CD4-positive, alpha-beta T cell (primary cell): ENCODE measurements at regions not wholly inside any gene's neighbourhood (a gene's known extent, or its start where the extent isn't known, plus 50 kb on each side); places are given as distances from the start of the nearest gene placed in this dataset.

ENCODE experiments used
- ATAC-seq: fragments of 200-7000 bp; cut with Tn5 transposase; one replicate; pipeline ENCODE4 v1.10.0; 2022; ENCODE audit warnings: mild to moderate bottlenecking; ENCODE audit not compliant: poor library complexity
- CTCF ChIA-PET: fragments of 350-600 bp; sonication (Branson Sonifier 250); formaldehyde crosslinking; loops from one replicate; lab custom pipeline; 2021; ENCODE audit warnings: antibody characterized with exemption, inconsistent platforms; lab: Charles Lee
- POLR2A ChIA-PET: fragments of 350-600 bp; sonication (Branson Sonifier 250); formaldehyde crosslinking; loops from one replicate; lab custom pipeline; 2021; ENCODE audit warnings: antibody characterized with exemption, inconsistent platforms; lab: Charles Lee
- DNase-seq, 14 experiments: peaks; one replicate each; pipeline ENCODE4 v3.0.0-alpha.2; 2013 to 2020; ENCODE audit warnings: mixed read lengths in 2 of 14
- H3K27ac ChIP-seq, 2 donors: one replicate each; pipeline versions ENCODE4 v1.5.1 to v1.7.0; 2013; ENCODE audit warnings: low read length in 2 of 2, low read depth in 1 of 2, mild to moderate bottlenecking in 1 of 2
- H3K27me3 ChIP-seq, 2 experiments: 1 replicate in 1 of 2; 2 replicates in 1 of 2; pipeline versions ENCODE4 v1.6.1 to v1.7.0; 2013; ENCODE audit warnings: low read length in 2 of 2, control low read depth in 1 of 2, mild to moderate bottlenecking in 1 of 2, moderate library complexity in 1 of 2; ENCODE audit not compliant: insufficient read depth in 2 of 2, control insufficient read depth in 1 of 2
- H3K36me3 ChIP-seq: one replicate; pipeline ENCODE4 v1.6.1; 2013; ENCODE audit warnings: low read length, control low read depth; ENCODE audit not compliant: insufficient read depth
- H3K4me1 ChIP-seq: one replicate; pipeline ENCODE4 v1.6.1; 2013; ENCODE audit warnings: low read length, control low read depth; ENCODE audit not compliant: insufficient read depth
- H3K4me3 ChIP-seq: one replicate; pipeline ENCODE4 v1.5.1; 2013; ENCODE audit warnings: mild to moderate bottlenecking, low read length, moderate library complexity
- H3K9me3 ChIP-seq, 2 experiments: 1 replicate in 1 of 2; 2 replicates in 1 of 2; pipeline versions ENCODE4 v1.6.1 to v1.7.0; 2013; ENCODE audit warnings: low read length in 2 of 2, mild to moderate bottlenecking in 2 of 2, control low read depth in 1 of 2, moderate library complexity in 1 of 2; ENCODE audit not compliant: control insufficient read depth in 1 of 2, insufficient read depth in 1 of 2
- H3K27ac Mint-ChIP-seq: one replicate; pipeline ENCODE4 v1.8.0; 2020; ENCODE audit warnings: mixed read lengths
- H3K27me3 Mint-ChIP-seq: one replicate; pipeline ENCODE4 v1.8.0; 2021; ENCODE audit warnings: mixed read lengths
- H3K36me3 Mint-ChIP-seq: one replicate; pipeline ENCODE4 v1.8.0; 2021; ENCODE audit warnings: low read depth, mixed read lengths
- H3K4me1 Mint-ChIP-seq: one replicate; pipeline ENCODE4 v1.8.0; 2021; ENCODE audit warnings: low read depth, mixed read lengths
- H3K4me3 Mint-ChIP-seq: one replicate; pipeline ENCODE4 v1.8.0; 2020; ENCODE audit warnings: mild to moderate bottlenecking, mixed read lengths
- H3K9me3 Mint-ChIP-seq: one replicate; pipeline ENCODE4 v1.8.0; 2020; ENCODE audit warnings: mixed read lengths
- intact Hi-C, 2 experiments: fragments of 100-400 bp; cut with DNase I in 1 of 2; cut with micrococcal nuclease in 1 of 2; formaldehyde crosslinking; loops; one replicate each; pipeline versions ENCODE4 v1.15.1 to v1.9.0; 2023 to 2025; cut with DNase I, micrococcal nuclease
- TF ChIP-seq, protein P1 (sequence below): fragments of 200-600 bp; IDR thresholded peaks from one replicate; pipeline ENCODE4 v1.8.0; 2022; ENCODE audit warnings: antibody characterized with exemption, mild to moderate bottlenecking

- ATAC-seq (no peak), DNase-seq (no peak)
- ChIA-PET CTCF (no interaction called here), POLR2A (no interaction called here)
- TF ChIP-seq, protein P1, sequence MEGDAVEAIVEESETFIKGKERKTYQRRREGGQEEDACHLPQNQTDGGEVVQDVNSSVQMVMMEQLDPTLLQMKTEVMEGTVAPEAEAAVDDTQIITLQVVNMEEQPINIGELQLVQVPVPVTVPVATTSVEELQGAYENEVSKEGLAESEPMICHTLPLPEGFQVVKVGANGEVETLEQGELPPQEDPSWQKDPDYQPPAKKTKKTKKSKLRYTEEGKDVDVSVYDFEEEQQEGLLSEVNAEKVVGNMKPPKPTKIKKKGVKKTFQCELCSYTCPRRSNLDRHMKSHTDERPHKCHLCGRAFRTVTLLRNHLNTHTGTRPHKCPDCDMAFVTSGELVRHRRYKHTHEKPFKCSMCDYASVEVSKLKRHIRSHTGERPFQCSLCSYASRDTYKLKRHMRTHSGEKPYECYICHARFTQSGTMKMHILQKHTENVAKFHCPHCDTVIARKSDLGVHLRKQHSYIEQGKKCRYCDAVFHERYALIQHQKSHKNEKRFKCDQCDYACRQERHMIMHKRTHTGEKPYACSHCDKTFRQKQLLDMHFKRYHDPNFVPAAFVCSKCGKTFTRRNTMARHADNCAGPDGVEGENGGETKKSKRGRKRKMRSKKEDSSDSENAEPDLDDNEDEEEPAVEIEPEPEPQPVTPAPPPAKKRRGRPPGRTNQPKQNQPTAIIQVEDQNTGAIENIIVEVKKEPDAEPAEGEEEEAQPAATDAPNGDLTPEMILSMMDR = no peak
- intact Hi-C loops = no loop called here
- no peaks in the 10 kb centered on the region for H3K27me3 ChIP-seq
- peaks cover 5% of the 10 kb centered on the region for H3K27me3 Mint-ChIP-seq
- no peaks in the 10 kb centered on the region for H3K36me3 ChIP-seq
- no peaks in the 10 kb centered on the region for H3K4me1 Mint-ChIP-seq
- H3K4me3 ChIP-seq = no peak overlapping the region
- no peak overlapping the region for H3K27ac Mint-ChIP-seq
- no peaks in the 10 kb centered on the region for H3K9me3 Mint-ChIP-seq
- no peaks in the 10 kb centered on the region for H3K36me3 Mint-ChIP-seq
- no peaks in the 10 kb centered on the region for H3K4me1 ChIP-seq
- no peak overlapping the region for H3K4me3 Mint-ChIP-seq
- H3K9me3 ChIP-seq = no peaks in the 10 kb centered on the region
- no peak overlapping the region for H3K27ac ChIP-seq
Observed at GRCh38 chr5:128772356-128772755, 192.9 kb upstream of the SLC27A6 start.

DNA sequence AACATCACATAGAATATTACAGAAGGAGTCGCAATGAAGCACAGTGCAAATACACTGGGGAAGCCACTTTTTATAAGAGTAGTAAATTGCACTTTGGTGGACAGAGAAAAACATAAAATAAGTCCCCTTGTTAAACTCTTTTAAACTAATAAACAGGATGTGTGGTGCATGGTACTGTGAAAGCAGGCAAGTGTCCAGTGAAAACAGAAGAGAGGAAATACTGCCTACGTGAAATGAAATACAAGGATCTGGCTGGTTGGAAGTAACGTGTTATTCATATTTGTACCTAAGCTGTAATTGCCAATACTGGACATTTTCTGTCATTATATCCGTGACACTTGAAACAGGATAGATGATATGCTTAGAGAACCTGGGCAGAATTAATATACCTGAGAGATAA, 191.9 kb upstream of the SLC27A6 start:
- POLR2A ChIA-PET = no interaction called here
- peaks cover 5% of the 10 kb centered on the region for H3K27me3 Mint-ChIP-seq
- CTCF ChIA-PET = no interaction called here
- Histone ChIP-seq H3K36me3 (no peaks in the 10 kb centered on the region), H3K27ac (no peak overlapping the region), H3K4me1 (no peaks in the 10 kb centered on the region), H3K9me3 (no peaks in the 10 kb centered on the region), H3K4me3 (no peak overlapping the region), H3K27me3 (no peaks in the 10 kb centered on the region)
- DNase-seq (no peak), ATAC-seq (no peak)
- intact Hi-C loops = no loop called here
- no peaks in the 10 kb centered on the region for H3K4me1 Mint-ChIP-seq
- no peaks in the 10 kb centered on the region for H3K9me3 Mint-ChIP-seq
- TF ChIP-seq, protein P1 = no peak
- no peak overlapping the region for H3K27ac Mint-ChIP-seq
- no peaks in the 10 kb centered on the region for H3K36me3 Mint-ChIP-seq
- no peak overlapping the region for H3K4me3 Mint-ChIP-seq

GRCh38 chr5:128774605-128775004, 190.7 kb upstream of the SLC27A6 start:
- Histone ChIP-seq H3K9me3 (no peaks in the 10 kb centered on the region), H3K27ac (no peak overlapping the region), H3K36me3 (no peaks in the 10 kb centered on the region), H3K4me1 (no peaks in the 10 kb centered on the region), H3K27me3 (no peaks in the 10 kb centered on the region), H3K4me3 (no peak overlapping the region)
- no peak overlapping the region for H3K4me3 Mint-ChIP-seq
- TF ChIP-seq, protein P1 = no peak
- ATAC-seq = no peak
- H3K4me1 Mint-ChIP-seq = no peaks in the 10 kb centered on the region
- no peak for DNase-seq
- no peaks in the 10 kb centered on the region for H3K36me3 Mint-ChIP-seq
- H3K9me3 Mint-ChIP-seq = no peaks in the 10 kb centered on the region
- peaks cover 5% of the 10 kb centered on the region for H3K27me3 Mint-ChIP-seq
- H3K27ac Mint-ChIP-seq = no peak overlapping the region
- ChIA-PET POLR2A (no interaction called here), CTCF (no interaction called here)
- intact Hi-C loops = no loop called here
